ENCODE measurements at regions not wholly inside any gene's neighbourhood (a gene's known extent, or its start where the extent isn't known, plus 50 kb on each side); places are given as distances from the start of the nearest gene placed in this dataset.

DNA sequence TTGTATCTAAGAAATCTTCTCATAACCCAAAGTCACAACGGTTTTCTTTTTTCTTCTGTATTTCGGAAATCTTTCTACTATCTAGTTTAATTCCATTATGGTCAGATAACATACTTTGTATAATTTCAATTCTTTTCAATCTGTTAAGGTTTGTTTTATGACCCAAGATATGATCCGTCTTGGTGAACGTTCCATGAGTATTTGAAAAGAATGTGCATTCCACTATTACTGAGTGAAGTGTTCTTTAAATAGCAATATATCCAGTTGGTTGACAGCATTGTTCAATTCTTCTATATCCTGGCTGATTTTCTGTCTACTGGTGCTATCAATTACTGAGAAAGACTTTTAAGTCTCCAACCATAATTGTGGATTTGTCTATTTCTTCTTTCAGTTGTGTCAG, 414.5 kb downstream of the TNS1 start:
- TF ChIP-seq, protein P1, sequence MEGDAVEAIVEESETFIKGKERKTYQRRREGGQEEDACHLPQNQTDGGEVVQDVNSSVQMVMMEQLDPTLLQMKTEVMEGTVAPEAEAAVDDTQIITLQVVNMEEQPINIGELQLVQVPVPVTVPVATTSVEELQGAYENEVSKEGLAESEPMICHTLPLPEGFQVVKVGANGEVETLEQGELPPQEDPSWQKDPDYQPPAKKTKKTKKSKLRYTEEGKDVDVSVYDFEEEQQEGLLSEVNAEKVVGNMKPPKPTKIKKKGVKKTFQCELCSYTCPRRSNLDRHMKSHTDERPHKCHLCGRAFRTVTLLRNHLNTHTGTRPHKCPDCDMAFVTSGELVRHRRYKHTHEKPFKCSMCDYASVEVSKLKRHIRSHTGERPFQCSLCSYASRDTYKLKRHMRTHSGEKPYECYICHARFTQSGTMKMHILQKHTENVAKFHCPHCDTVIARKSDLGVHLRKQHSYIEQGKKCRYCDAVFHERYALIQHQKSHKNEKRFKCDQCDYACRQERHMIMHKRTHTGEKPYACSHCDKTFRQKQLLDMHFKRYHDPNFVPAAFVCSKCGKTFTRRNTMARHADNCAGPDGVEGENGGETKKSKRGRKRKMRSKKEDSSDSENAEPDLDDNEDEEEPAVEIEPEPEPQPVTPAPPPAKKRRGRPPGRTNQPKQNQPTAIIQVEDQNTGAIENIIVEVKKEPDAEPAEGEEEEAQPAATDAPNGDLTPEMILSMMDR (conservative IDR thresholded peaks at IDR 0.05; ENCODE audit: low read depth, low read length), result no peak
- TF ChIP-seq EZH2 (IDR thresholded peaks at IDR 0.05; ENCODE audit: borderline replicate concordance, low read depth, low read length, poor library complexity, severe bottlenecking), result no peak
